RCC 7860 (cell line): ENCODE measurements at regions not wholly inside any gene's neighbourhood (a gene's known extent, or its start where the extent isn't known, plus 50 kb on each side); places are given as distances from the start of the nearest gene placed in this dataset.
"Not testable (repeated sequence)": the region's sequence is repeated elsewhere in the genome, so short reads cannot be mapped to it uniquely, and the experiment has no call there.

ENCODE experiments used
- DNase-seq: peaks from one replicate; pipeline ENCODE4 v3.0.0-alpha.2; 2015; ENCODE audit warnings: low spot score
- FAIRE-seq: peaks from 2 replicates; lab custom pipeline; 2012; peaks lifted over from hg19 to GRCh38; lab: Jason Lieb, UNC

DNA sequence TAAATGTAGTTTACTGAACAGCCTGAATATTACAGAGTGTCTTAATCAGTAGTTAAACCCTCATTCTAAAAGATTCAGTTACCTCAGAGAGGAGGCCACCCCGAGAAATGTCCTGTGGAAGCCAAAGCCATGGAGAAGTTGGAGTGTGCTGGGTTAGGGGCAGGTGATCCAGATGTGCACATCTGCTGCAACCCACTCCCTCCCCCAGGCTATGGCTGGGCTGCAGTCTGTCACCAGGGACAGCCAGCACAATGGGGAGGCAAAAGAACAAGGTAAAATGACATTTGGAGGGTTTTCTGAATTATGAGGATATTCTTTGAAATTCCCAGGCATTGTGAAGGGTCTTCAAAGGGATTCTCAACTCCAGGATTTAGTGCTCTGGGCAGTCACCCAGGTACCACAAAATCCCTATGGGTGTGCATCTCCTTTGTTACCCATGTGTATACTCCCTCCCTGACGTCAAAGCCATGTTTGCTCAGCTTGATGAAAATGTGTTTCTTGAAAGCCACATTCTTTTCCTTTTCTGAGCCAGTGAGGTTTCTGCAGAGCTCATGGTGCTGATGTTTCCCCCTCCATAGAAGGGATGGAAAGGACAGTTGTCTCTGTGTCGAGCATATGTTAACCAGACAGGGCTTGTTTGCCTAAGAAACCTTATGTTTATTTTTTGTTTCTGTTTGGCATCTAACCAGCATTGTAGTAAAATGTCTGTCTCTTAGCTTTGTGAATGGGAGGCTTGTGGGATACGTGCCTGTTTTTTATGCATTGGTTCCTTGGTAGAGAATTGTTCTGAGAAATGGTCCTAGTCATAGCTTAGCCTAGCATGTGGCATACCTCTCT is 212.3 kb upstream of the TBX18 start:
- FAIRE-seq (no peak), DNase-seq (no peak)

DNA sequence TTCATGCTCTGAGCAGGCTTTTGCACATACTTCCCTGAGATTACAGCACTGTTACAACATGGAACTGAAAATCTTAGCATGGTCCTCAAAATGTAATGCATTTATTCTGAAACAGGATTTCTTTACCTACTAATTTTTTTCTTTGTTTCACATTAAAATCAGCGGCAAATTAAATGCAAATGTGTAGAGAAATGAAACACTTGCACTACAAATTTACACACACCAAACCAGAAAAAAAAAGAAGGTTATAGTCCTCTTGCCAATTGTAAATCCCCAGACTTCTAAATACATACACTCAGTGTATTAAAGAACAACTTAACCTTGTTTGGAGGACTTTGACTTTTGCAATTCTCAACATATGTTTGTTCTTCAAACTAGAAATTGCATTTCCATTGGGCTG is 210.9 kb upstream of the TBX18 start:
- no peak for DNase-seq
- no peak for FAIRE-seq

DNA sequence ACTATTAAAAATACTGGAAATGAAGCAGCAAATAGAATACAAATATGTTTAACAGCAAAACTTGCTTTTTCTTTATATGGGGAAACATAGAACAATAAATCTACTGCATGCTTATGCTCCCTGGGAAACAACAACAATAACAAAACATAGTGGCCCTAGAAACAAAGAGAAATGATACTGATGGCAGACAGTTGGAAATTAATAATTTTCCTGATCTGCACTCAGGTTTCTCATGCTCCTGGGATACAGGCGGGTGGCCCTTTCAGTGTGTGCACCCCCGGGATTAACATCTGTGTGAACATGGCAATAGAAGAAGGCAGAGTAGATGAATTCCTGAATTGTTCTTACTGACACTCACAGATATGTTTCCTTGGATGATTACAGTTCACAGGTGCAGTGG is 209.2 kb upstream of the TBX18 start:
- DNase-seq, result no peak
- no peak for FAIRE-seq

DNA sequence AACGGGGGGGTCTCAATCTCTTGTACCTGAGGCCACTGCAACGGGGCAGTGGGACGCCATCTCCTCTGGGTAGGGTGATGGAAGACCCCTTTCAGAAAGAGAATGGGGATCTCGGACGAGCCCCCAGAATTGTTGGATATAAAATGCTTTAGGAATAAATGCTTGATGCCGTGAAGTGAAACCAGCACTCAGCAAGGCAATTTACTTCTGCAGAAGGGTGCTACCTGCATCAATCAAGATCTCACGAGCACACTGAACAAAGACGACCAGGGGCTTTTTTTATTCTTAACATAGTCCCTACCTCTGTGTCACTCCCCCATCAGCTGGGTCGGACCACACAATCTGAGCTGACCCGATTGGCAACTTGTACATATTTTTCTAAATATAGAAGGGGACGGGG is 203.6 kb upstream of the TBX18 start:
- FAIRE-seq, result no peak
- no peak for DNase-seq

DNA sequence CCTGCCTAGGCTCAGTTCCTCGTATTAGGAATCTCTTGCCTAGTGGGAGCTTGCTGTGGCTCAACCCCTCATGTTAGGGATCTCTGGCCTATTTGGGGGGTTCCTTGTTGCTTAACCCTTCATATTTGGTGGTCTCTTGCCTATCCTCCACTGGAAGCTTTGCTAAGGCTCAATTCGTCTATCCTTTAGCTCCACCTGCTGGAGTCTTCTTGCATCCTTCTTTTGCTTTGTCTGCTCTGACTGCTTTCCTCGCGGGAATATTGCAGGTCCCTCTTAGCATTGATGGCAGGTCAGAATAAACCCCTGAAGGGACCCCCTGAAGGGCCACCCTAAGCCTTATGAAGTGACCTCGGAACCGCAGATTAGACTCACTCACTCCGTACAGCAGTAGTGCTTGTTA is 203.0 kb upstream of the TBX18 start:
- DNase-seq, result peak; percentile 17

DNA sequence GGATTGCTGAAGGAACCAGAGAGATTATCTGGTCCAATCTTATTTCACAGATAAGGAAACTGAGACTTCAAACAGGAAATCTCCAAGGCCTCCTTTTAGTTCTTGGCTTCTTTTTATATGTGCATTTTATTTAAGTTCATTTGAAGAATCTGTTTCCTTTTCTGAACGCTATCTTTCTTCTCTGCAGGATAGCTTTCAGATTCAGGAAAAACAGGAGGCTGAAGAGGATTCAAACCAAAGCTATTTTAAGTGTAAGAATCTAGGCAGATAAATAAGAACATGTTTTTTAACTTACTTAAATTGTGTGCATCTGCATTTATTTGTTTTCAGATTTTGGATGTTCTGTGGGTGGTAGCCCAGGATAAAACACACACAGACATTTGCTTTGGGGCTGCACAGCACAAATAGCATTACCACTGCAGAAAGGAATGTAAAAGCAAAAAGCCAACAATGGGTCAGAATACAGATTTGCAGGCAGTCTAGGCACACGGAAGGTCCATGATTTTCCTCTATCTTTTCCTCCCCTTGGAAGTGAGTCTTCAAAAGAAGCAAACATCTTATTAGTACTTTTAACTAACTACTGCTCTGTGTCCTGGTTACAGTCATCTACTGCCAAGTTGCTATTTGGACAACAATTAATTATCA is 188.8 kb upstream of the TBX18 start:
- DNase-seq (no peak), FAIRE-seq (no peak)

More for the DNA sequence above, 203.0 kb upstream of the TBX18 start:
- no peak for FAIRE-seq

DNA sequence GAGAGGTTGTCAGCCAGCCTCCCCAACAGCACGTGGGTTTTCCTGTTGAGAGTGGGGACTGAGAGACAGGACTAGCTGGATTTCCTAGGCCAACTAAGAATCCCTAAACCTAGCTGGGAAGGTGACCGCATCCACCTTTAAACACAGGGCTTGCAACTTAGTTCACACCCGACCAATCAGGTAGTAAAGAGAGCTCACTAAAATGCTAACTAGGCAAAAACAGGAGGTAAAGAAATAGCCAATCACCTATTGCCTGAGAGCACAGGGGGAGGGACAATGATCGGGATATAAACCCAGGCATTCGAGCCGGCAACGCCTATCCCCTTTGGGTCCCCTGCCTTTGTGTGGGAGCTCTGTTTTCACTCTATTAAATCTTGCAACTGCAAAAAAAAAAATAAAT is 180.5 kb upstream of the TBX18 start:
- FAIRE-seq, DNase-seq: not testable (repeated sequence)

DNA sequence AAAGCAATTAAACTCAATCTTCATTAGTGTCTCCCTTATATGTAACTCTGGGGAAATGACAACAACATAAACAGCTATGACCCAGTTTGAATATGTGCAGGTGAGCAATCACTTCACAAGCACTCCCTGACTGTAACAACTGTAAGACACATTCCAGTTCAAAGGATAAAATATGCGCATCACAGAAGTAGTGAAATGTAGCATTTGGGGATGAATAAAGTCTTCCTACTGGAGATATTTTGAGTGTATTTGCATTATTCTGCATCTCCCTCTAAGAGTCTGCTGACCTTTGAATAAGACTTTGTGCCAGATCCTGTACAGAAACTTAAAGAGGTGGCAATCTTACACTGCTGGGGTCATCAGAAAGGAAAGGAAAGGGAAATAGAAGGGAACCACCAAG is 179.5 kb upstream of the TBX18 start:
- DNase-seq (no peak), FAIRE-seq (no peak)

DNA sequence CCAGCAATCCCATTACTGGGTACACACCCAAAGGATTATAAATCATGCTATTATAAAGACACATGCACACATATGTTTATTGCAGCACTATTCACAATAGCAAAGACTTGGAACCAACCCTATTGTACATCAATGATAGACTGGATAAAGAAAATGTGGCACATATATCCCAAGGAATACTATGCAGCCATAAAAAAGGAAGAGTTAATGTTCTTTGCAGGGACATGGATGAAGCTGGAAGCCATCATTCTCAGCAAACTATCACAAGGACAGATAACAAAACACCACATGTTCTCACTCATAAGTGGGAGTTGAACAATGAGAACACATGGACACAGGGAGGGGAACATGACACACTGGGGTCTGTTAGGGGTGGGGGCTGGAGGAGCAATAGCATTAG is 177.2 kb upstream of the TBX18 start:
- DNase-seq, FAIRE-seq: not testable (repeated sequence)

DNA sequence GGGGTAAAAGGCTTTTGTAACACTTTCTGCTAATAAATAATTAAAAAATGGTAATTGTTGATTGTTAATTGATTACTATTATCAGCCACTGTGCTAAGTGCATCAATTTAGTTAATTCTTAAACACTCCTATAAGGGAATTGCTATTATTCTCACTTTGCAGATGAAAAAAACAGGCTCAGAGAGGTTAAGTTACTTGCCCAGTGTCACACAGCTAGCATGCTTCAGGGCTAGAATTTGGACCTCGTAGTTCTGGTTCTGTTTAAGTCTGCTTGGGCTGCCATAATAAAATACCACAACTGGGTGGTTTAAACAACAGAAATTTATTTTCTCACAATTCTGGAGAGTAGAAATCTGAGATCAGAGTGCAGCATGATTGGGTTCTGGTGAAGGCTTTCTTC is 164.8 kb upstream of the TBX18 start:
- no peak for FAIRE-seq
- no peak for DNase-seq

DNA sequence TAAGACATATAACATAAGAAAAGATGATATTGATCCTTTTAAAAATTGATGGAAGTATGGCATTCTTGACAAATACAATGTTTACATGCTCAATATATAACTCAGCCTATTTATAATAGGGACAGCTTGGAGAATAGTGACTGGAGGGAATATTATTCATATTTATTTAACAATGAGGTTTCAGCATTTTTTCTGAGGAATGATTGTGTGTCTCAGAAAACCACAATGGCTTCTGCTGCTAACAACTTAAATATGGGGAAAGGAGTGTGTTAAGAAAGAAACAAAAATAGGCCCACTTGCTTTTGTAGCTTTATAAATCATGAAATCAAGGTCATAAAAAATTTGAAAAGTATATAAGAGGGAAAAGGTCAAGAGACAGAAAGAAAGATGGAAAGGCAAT is 163.2 kb upstream of the TBX18 start:
- DNase-seq (no peak), FAIRE-seq (no peak)

DNA sequence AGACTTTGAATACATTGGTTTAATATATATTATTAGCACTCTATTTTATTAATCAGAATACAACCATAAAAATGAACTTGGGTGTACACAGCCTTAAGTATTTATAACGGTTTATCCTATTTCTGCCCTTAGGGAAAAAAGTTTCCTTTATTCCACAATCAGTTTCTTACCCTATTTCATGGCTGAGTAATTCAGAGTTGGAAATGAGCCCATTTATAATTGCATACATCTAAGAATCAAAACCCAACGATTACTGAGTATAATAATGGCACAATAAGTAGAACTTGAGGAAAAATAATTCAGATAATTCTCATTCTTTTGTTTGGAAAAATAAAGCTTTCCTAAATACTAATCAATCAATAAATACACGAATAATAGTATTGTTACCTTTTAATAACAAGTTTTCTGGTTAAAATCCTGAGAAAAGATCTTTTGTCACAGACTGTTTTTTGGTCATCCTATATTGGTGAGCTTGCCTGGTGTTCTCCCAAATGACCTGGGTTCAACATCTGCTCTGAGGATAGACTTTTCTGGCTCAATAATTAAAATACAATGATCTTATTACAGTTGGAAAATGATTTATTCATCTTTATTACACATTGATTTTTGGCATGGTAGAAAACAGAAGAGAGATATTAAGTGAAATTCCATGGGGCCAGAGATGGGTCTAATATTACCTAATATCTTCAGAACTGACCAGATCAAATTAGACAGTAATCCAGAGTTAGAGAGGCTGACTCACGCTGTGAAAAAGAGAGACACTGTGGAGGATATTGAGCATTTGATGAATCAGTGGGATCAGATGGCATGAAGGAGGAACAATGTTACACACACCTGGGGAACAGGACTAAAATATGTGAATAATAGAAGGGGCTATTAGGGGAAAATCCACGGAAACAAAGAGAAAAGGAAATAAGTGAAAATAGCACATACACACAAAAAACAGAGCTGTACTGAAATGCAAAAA is 162.1 kb upstream of the TBX18 start:
- DNase-seq, result no peak
- no peak for FAIRE-seq

DNA sequence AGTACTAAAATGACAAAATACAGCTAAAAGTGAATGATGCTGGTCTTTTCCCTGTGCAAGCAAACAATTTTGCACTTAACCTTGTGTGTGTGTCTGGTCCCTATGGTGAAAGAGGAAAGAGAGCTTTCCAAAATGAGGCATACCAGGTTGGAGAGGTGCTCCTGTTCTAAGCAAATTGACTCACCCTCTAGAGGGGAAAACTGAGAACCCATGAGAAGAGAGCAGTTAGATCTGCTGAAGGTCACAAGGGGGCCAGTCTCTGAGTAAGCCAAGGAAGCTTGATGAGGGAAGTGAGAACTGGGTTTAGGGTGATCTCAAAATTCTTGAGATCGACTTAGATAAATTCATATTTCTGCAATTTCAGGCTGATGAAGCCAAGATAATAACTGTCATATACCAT is 157.5 kb upstream of the TBX18 start:
- DNase-seq (no peak), FAIRE-seq (no peak)

DNA sequence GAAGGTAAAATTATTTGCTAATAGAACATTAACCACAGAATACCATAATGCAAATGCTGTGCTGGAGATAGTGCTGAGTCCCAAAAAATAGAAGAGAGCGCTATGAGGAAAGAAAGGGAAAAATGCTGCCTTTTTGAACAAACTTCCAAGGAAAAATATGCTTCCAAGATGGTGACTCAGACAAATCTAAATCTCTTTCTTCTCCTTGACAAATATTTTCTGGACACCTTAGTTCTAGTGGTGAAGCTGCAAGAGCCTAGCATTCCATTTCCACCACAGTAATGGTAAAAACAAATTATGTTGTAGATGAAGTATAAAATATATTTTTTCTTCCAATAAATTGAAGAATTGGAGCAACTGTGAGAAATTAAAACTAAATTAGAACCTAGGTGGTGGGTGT is 155.6 kb upstream of the TBX18 start:
- DNase-seq (no peak), FAIRE-seq (no peak)

DNA sequence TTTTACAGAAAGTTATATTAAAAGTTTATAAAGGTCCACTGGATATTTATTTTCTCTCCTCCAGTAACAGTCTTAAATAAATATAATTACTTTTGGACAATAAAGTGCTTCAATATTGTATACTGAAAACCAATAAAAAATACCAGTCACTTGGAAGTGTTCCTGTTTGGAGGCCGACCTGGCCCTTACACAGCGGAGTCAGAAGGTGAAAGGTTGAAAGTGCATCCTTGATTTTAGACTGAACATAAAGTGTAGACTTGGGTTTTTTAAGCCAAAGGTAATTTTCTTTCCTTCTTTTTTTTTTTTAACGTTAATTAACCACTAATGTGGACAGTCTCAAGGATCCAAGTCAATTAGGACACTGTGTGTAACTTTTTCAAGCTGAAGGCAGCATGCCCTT is 152.3 kb upstream of the TBX18 start:
- FAIRE-seq, result no peak
- no peak for DNase-seq

DNA sequence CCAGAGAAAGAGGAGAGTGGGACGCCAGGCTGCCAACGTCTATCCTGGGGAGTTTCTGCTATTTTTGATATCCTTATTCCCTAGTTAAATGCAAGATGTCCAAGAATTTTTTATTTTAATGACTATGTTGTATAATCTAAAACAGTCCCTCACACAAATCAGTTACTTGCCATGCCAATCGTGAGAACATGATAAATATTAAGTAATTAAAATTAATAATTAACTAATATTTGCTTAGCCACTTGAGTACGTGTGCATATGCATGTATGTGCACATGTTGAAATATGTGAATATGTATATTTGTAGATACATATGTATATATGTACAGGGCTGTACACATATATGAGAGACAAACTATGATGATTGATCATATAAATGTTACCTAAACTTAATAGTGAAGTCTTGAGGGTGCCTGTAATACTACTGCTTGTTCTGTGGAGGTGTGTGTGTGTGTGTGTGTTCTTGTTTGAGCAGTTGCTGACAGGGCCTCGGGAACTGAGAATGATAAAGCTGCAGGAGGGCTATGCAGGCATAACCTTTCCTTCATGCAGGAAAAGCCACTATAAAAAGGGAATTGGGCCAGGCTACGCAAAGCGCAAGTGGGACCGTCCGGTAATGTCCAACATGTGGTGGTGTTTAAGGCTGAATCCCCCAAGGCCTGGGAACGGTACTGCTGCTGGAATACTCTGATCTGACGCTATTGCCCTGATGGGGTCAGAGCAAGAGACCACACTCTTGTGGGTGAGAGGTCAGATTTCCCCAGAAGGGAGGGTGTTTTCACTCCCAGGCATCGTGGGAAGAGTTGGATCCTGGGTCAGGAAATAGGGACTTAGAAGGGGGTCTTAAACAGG is 148.3 kb upstream of the TBX18 start:
- FAIRE-seq (no peak), DNase-seq (no peak)

DNA sequence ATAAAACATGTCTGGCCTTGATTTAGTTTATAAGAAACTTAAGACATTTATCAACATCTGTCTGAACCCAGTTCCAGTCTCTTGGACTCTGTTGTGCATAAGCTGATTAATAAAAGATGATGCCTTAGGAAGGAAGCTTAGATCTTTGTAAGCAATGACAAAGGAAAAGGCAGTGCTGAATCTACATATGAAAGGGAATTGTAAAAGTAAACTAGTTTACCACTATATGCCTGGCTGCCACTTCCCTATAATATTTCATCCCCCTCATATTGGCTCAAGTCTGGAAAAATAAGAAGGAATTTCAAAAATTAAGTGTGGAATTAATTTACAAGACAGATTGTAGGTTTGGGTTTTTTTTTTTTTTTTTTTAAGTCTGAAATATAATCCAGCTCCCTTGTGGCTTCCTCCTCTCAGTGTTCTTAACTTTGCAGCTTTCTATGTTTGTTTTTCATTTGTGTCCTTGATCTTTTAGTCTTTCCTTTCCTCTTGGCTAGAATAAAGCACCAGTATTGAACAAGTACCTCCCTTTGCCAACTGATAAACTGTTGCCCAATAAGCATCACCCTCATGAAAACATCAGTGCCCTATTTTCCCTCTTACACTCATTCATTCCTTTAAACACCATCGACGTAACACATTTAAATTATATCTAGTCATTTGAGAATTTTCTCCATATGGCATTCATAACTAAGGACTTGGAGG is 146.7 kb upstream of the TBX18 start:
- DNase-seq (no peak), FAIRE-seq (no peak)

DNA sequence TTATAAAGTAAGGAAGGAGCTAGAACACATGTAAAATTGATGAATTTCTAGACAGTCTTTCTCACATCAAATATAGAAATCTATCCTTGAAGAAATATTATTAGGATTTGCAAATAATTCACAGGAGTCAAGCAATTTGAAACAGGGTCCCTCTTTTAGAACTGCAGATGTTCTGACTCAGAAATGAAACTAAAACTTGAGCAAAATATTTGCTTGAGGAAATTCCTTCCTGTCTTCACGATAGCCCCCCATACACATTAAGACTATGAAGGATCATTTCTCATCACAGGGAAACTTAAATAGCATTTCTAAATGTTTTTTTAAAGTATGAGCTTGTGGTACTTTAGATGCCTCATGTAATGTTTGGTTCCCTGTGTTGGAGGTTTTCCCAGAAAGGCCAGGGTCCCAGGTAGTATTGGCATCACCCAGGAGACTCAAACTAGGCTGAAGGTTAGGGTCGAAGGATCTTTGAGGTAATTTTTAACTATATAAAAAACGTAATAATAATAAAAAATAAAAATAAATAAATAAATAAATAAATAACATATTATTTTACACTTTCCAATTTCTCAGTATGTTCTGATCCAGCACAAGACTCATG is 144.0 kb upstream of the TBX18 start:
- DNase-seq (no peak), FAIRE-seq (no peak)

DNA sequence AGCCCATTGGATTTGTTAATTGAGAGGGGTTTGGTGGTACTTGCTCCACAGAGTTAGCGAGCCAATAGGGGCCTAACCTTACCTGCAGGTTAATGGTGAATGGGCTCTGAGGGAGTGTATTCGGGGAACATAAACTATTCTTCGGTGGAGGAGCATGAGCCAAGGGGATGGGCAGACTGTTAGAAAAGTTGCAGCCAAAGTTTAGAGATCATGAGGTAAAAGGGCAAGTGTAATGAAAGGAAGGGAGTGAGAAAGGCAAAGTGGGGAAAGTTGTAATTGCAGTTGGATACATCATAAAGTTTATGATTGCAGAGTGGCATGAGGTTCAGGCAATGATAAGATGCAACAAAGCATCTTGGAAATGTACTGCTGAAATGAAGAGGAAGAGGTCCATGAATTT is 142.1 kb upstream of the TBX18 start:
- DNase-seq, result no peak
- no peak for FAIRE-seq
